Aorta (tissue), 5 donors: ENCODE measurements at regions not wholly inside any gene's neighbourhood (a gene's known extent, or its start where the extent isn't known, plus 50 kb on each side); places are given as distances from the start of the nearest gene placed in this dataset.

Experiments
- ATAC-seq: fragments of 200-7000 bp; cut with Tn5 transposase; one replicate; pipeline ENCODE4 v1.9.1; 2022; ENCODE audit warnings: moderate library complexity; ENCODE audit not compliant: low FRiP score
- DNase-seq, 2 donors: peaks; one replicate each; pipeline ENCODE4 v3.0.0-alpha.2; 2020
- H3K27ac ChIP-seq, 2 donors: one replicate each; pipeline ENCODE4 v1.5.1; 2013; ENCODE audit warnings: low read length in 2 of 2, mild to moderate bottlenecking in 2 of 2, moderate library complexity in 2 of 2, control low read depth in 1 of 2, inconsistent platforms in 1 of 2, low read depth in 1 of 2
- H3K27me3 ChIP-seq, 2 donors: one replicate each; pipeline ENCODE4 v1.6.1; 2013; ENCODE audit warnings: control low read depth in 1 of 2, low read length in 1 of 2, mild to moderate bottlenecking in 1 of 2, moderate library complexity in 1 of 2; ENCODE audit not compliant: insufficient read depth in 2 of 2, control insufficient read depth in 1 of 2
- H3K36me3 ChIP-seq, 2 donors: one replicate each; pipeline ENCODE4 v1.6.1; 2013; ENCODE audit warnings: control low read depth in 1 of 2, low read length in 1 of 2, mild to moderate bottlenecking in 1 of 2; ENCODE audit not compliant: insufficient read depth in 2 of 2, control insufficient read depth in 1 of 2
- H3K4me1 ChIP-seq, 2 donors: one replicate each; pipeline ENCODE4 v1.6.1; 2013; ENCODE audit warnings: low read length in 2 of 2, control low read depth in 1 of 2, mild to moderate bottlenecking in 1 of 2, moderate library complexity in 1 of 2; ENCODE audit not compliant: insufficient read depth in 2 of 2, control insufficient read depth in 1 of 2
- H3K4me3 ChIP-seq, 2 donors: one replicate each; pipeline ENCODE4 v1.5.1; 2013; ENCODE audit warnings: low read length in 2 of 2, control low read depth in 1 of 2, mild to moderate bottlenecking in 1 of 2
- H3K9me3 ChIP-seq: one replicate; pipeline ENCODE4 v1.6.1; 2013; ENCODE audit warnings: mild to moderate bottlenecking, low read length; ENCODE audit not compliant: control insufficient read depth
- WGBS, 2 donors: extraction: QIAGEN DNeasy Blood & Tissue Kit; methylation state at CpG; one replicate each; pipeline ENCODE4 v1.1.7; 2013; 5-methylcytosine and 5-hydroxymethylcytosine counted together
- intact Hi-C, 2 donors: fragments of 100-400 bp; cut with DNase I; formaldehyde crosslinking; loops; one replicate each; pipeline versions ENCODE4 v1.14.2 to v1.15.0; 2022
- donor health status: healthy with polysubstance abuse.
- donor health status: Bipolar disorder and iron deficiency.
- donor health status: DM: no; HTN: no; CAD: no.
- donor health status: DM: no; HTN: no; CAD: no.
- donor health status: DM: yes; HTN: yes; CAD: no.

DNA sequence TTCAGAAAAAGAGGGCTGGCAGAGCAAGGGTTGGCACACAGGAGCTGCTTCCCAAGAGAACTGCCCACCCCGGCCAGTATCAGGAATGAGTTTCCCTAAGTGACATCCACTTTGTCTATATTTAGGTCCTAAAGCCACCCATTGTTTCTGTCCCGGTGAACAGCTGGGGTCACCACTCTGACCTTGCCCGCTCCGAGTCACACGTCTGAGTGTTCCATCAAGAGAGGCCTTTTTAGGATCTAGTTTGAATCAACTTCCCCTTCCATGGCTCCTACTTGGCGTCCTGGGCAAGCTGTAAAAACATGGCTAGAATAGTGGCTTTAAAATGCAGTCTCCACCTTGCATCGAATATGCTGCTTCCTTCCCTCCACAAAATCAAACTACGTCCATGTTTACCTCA is 109.6 kb upstream of the ARHGEF3 start:
- H3K4me1 ChIP-seq: no peaks in the 10 kb centered on the region
- H3K36me3 ChIP-seq: no peaks in the 10 kb centered on the region
- H3K9me3 ChIP-seq: no peaks in the 10 kb centered on the region
- H3K27ac ChIP-seq: no peak overlapping the region
- 71 to 72% methylated on average over 8 of the region's 8 CpGs for WGBS, 2 donors
- intact Hi-C loops: no loop called here
- no peak overlapping the region for H3K4me3 ChIP-seq
- ATAC-seq (no peak), DNase-seq (no peak)
- no peaks in the 10 kb centered on the region for H3K27me3 ChIP-seq

DNA sequence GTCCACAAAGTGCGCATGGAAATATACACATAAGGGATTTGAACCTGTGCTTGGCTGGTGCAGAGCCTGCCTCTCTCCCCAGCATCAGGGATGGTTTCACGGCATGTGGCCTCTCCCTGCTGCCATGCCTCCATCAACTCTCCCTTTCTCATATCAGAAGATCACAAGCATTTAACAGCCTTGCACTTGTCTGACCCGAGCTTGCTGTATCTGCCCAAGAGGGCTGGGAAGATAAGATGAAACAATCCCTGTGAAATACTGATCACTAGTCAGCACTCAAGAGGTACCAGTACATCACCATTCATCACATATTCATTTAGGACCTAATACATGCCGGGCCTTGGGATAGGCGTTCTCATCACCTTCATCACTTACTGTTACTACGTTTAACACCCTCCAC is 107.6 kb upstream of the ARHGEF3 start:
- Histone ChIP-seq H3K9me3 (no peaks in the 10 kb centered on the region), H3K36me3 (no peaks in the 10 kb centered on the region), H3K4me3 (no peak overlapping the region), H3K27ac (no peak overlapping the region), H3K4me1 (no peaks in the 10 kb centered on the region), H3K27me3 (no peaks in the 10 kb centered on the region)
- DNase-seq (no peak), ATAC-seq (no peak)
- intact Hi-C loops: no loop called here
- WGBS, 2 donors: 94 to 95% methylated on average over 6 of the region's 6 CpGs

DNA sequence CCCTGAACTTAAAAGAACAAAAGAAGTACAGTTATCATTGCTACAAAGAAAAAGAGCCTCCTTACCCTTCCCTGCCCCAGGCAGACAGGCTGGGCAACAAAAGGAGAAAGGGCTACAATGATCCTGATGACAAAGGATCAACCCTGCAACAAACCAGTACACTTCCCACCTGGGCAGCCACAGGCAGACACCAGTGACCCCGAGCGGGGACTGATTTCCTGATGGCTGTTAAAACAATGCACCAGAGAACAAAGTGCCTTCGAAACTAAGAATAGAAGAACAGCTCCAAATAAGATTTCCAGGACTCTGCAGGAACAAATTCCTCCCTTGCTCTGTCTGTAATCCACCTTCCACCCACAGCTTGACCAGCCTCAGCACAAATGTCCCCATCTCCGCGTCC is 106.3 kb upstream of the ARHGEF3 start:
- intact Hi-C loops: no loop called here
- no peaks in the 10 kb centered on the region for H3K9me3 ChIP-seq
- no peak overlapping the region for H3K27ac ChIP-seq
- H3K4me1 ChIP-seq: no peaks in the 10 kb centered on the region
- ATAC-seq (no peak), DNase-seq (no peak)
- H3K4me3 ChIP-seq: no peak overlapping the region
- no peaks in the 10 kb centered on the region for H3K27me3 ChIP-seq
- WGBS, 2 donors: 85 to 90% methylated on average over 5 of the region's 5 CpGs
- no peaks in the 10 kb centered on the region for H3K36me3 ChIP-seq

DNA sequence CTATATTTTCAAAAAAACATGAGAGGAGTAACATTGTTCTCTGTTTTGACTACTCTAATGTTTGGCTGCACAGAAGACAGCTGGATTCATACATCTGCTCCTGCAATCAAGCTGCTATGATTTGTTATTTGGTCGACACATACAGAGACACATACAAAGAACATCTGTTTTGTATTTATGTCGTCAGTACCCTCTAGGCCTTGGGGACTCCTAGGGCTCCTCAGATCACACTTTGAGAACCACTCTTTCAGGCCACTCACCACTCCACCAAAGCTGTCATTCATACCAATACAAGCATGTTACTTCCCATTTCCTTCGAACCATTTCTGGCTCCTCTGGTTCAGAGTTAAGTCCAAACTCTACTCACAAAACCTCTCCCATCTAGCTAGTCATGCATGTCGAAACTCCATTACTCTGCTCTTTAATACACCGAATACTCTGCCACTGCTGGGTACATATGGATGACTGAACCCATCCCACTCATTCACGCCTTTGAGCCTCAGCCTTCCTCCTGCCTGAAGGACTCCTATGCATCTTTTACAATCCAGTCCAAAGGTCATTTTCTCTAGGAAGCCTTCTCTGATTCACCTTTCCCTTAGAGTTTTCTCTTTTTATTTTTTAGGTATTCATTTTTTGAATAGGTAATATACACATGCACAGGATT is 102.9 kb upstream of the ARHGEF3 start:
- no peak for DNase-seq
- Histone ChIP-seq H3K9me3 (no peaks in the 10 kb centered on the region), H3K27me3 (no peaks in the 10 kb centered on the region), H3K27ac (no peak overlapping the region), H3K4me3 (no peak overlapping the region), H3K4me1 (no peaks in the 10 kb centered on the region), H3K36me3 (no peaks in the 10 kb centered on the region)
- WGBS, 2 donors: 82 to 90% methylated on average over 6 of the region's 6 CpGs
- ATAC-seq: no peak
- intact Hi-C loops: no loop called here

DNA sequence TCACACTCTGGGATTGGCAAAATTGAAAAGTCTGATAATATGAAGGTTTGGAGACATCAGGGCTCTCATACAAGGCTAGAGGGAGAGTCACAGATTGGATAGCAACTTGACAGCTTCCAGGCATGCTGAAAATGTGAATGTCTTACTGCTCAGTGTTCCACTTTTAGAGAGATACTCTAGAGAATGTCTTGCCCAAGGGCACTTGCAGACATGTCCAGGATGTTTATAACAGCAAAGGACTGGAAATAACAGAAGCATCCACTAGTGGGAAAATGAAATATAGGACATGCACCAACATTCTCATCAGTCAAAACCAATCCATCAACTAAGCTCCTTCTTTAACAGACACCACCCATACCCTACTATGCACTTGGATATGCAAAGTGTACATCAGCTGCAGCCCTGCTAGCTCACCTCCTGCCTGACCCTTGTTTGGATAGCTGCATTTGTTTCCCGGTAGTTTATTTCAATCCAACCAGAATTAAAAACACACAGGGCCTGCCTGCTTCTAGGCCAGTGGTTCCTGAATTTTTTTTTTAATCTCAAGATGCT is 101.6 kb upstream of the ARHGEF3 start:
- Histone ChIP-seq H3K36me3 (no peaks in the 10 kb centered on the region), H3K4me1 (no peaks in the 10 kb centered on the region), H3K9me3 (no peaks in the 10 kb centered on the region), H3K27ac (no peak overlapping the region), H3K27me3 (no peaks in the 10 kb centered on the region), H3K4me3 (no peak overlapping the region)
- DNase-seq (no peak), ATAC-seq (no peak)
- 69 to 87% methylated on average over 1 of the region's 1 CpG for WGBS, 2 donors
- intact Hi-C loops: no loop called here

DNA sequence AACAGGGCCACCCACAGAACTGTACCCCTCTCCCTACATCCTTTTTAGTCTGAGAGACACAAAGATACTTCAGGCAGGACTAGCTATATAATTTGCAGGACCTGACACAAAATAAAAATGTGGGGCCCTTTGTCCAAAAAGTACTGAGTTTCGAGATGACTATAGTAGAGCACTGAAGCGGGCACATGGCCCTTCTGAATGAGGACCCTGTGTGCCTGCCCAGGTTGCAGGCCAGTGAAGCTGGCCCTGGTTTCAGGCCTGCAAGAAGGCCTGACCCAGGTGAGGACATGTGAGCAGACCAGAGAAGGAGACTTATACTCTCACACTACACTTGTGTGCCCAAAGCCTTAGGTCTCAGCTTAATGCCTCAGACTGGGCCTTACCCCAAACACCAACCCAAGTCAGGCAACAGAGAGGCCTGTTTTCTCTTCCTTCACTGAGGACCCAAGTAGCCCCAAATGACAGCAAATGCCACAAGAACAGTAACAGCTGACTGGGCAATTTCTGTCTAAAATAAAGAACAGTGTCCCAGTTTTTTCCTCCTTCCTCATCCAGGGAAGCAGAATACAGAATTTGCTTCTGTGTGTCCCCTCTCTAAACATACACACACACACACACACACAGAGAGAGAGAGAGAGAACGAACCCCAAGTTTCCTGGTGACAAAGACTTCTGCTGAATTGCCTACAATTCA is 100.9 kb upstream of the ARHGEF3 start:
- Histone ChIP-seq H3K36me3 (no peaks in the 10 kb centered on the region), H3K27ac (no peak overlapping the region), H3K4me3 (no peak overlapping the region), H3K4me1 (no peaks in the 10 kb centered on the region), H3K9me3 (no peaks in the 10 kb centered on the region), H3K27me3 (no peaks in the 10 kb centered on the region)
- intact Hi-C loops: no loop called here
- 96 to 97% methylated on average over 3 of the region's 3 CpGs for WGBS, 2 donors
- no peak for ATAC-seq
- no peak for DNase-seq

DNA sequence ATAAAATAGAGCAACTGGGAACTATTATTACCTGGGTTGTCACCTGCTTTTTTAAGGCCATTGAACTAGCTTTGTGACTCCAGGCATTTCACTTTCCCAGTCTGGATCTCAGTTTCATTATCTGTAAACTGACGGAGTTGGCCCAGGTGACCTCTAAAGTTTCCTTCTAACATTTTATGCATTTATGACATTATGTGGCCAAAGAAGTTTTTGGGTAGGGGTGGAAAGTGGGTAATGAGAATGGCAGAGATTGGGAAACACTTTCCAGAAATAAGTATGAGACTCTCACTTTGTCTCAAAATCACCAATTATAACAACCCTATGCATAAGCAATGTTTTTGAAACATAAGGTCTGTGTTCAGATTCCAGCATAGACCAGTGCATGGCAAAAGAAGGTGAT is 99.1 kb upstream of the ARHGEF3 start:
- DNase-seq: no peak
- WGBS, 2 donors: 0% methylated on average over 1 of the region's 1 CpG
- intact Hi-C loops: no loop called here

DNA sequence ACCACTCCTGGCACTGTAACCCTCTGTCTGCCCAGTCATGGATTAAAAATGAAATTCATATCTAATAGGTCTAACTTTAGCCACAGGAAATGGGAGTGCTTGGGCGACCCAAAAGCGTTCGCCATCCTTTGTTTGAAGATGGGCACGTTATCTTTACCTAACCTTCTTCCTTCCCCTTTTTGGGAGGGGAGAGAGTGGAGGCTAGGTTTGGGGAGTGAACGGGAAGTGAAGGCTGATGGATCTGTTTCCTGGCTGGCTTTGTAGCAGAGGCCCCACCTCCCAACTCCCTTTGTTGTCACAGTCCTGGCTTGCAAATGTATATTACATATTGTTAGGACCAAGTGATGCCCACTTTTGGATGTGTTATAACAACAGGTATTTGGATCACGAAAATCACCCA is 98.1 kb upstream of the ARHGEF3 start:
- no peak for DNase-seq
- Histone ChIP-seq H3K4me1 (no peaks in the 10 kb centered on the region), H3K9me3 (no peaks in the 10 kb centered on the region), H3K36me3 (no peaks in the 10 kb centered on the region), H3K27me3 (no peaks in the 10 kb centered on the region), H3K27ac (no peak overlapping the region), H3K4me3 (no peak overlapping the region)
- WGBS, 2 donors: 69 to 73% methylated on average over 6 of the region's 6 CpGs
- intact Hi-C loops: no loop called here
- no peak for ATAC-seq

More for the DNA sequence above, 99.1 kb upstream of the ARHGEF3 start:
- no peaks in the 10 kb centered on the region for H3K36me3 ChIP-seq
- no peaks in the 10 kb centered on the region for H3K9me3 ChIP-seq
- H3K27ac ChIP-seq: no peak overlapping the region
- H3K4me3 ChIP-seq: no peak overlapping the region
- no peaks in the 10 kb centered on the region for H3K27me3 ChIP-seq
- no peak for ATAC-seq
- H3K4me1 ChIP-seq: no peaks in the 10 kb centered on the region

DNA sequence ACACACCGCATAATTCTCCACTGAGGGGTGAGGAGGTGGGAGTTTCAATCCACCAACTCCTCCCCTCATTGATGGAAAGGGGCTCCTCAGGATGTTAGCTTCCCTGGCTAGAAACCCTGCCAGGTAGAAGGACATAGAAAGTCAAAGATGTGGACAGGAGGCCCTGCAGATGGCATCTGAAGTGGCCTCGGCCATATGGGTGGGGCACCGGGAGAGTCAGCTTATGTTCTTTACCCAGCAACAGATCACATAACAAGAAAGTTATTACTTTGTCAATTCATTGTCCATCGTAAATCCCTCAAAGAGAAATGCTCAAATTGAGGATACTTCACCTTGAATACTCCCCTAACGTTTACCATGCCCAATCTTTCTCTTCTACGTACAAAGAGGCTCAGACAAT is 97.3 kb upstream of the ARHGEF3 start:
- no peaks in the 10 kb centered on the region for H3K9me3 ChIP-seq
- no peaks in the 10 kb centered on the region for H3K36me3 ChIP-seq
- no peak for DNase-seq
- H3K27me3 ChIP-seq: no peaks in the 10 kb centered on the region
- no peak for ATAC-seq
- no peak overlapping the region for H3K4me3 ChIP-seq
- 90 to 97% methylated on average over 6 of the region's 6 CpGs for WGBS, 2 donors
- intact Hi-C loops: no loop called here
- no peak overlapping the region for H3K27ac ChIP-seq
- H3K4me1 ChIP-seq: no peaks in the 10 kb centered on the region
